Upper lobe of left lung (tissue), 6 donors: ENCODE measurements at regions not wholly inside any gene's neighbourhood (a gene's known extent, or its start where the extent isn't known, plus 50 kb on each side); places are given as distances from the start of the nearest gene placed in this dataset.

Experiments used
- ATAC-seq, 2 donors: fragments of 200-7000 bp; cut with Tn5 transposase; one replicate each; pipeline ENCODE4 v1.9.1; 2022; ENCODE audit warnings: mild to moderate bottlenecking in 2 of 2, moderate library complexity in 2 of 2; ENCODE audit not compliant: low FRiP score in 2 of 2
- DNase-seq, 2 donors: peaks; one replicate each; pipeline ENCODE4 v3.0.0-alpha.2; 2019 to 2020
- H3K27ac ChIP-seq, 4 donors: fragments of 200-600 bp; sonication (generic); one replicate each; pipeline ENCODE4 v1.5.1; 2016 to 2019
- H3K27me3 ChIP-seq, 4 donors: fragments of 200-600 bp; sonication (generic); one replicate each; pipeline ENCODE4 v1.5.1; 2017 to 2019
- H3K36me3 ChIP-seq, 4 donors: fragments of 200-600 bp; sonication (generic); one replicate each; pipeline ENCODE4 v1.5.1; 2016 to 2019
- H3K4me1 ChIP-seq, 4 donors: fragments of 200-600 bp; sonication (generic); one replicate each; pipeline ENCODE4 v1.5.1; 2018 to 2019
- H3K4me3 ChIP-seq, 4 donors: fragments of 200-600 bp; sonication (generic); one replicate each; pipeline ENCODE4 v1.5.1; 2017 to 2019; ENCODE audit warnings: mild to moderate bottlenecking in 2 of 4, moderate library complexity in 1 of 4
- H3K9me3 ChIP-seq, 4 donors: fragments of 200-600 bp; sonication (generic); one replicate each; pipeline ENCODE4 v1.5.1; 2018 to 2019
- CTCF ChIP-seq, 6 experiments: fragments of 450-650 bp in 4 of 6; fragments of 200-600 bp in 2 of 6; sonication (generic) in 2 of 6; IDR thresholded peaks; one replicate each; pipeline ENCODE4 v1.5.1; 2016 to 2019; ENCODE audit warnings: antibody characterized with exemption in 6 of 6
- EP300 ChIP-seq, 4 donors: sonication (generic); formaldehyde crosslinking; IDR thresholded peaks; one replicate each; pipeline ENCODE4 v1.5.1; 2017; ENCODE audit warnings: antibody characterized with exemption in 4 of 4, control low read depth in 2 of 4
- POLR2A ChIP-seq, 4 donors: fragments of 450-650 bp; IDR thresholded peaks; one replicate each; pipeline ENCODE4 v1.5.1; 2016 to 2017; ENCODE audit warnings: antibody characterized with exemption in 4 of 4, mild to moderate bottlenecking in 2 of 4
- POLR2AphosphoS5 ChIP-seq, 2 donors: sonication (generic); formaldehyde crosslinking; IDR thresholded peaks; one replicate each; pipeline ENCODE4 v1.5.1; 2017; ENCODE audit warnings: antibody characterized with exemption in 2 of 2
- WGBS, 2 donors: methylation state at CpG; one replicate each; pipeline ENCODE4 v1.1.5; 2017 to 2018; 5-methylcytosine and 5-hydroxymethylcytosine counted together
- donor health status: DM: no; HTN: no; CAD: no; lungs with moderate emphysema.
- donor health status: DM: no; HTN: yes; CAD: no; lungs with severe emphysema.

DNA sequence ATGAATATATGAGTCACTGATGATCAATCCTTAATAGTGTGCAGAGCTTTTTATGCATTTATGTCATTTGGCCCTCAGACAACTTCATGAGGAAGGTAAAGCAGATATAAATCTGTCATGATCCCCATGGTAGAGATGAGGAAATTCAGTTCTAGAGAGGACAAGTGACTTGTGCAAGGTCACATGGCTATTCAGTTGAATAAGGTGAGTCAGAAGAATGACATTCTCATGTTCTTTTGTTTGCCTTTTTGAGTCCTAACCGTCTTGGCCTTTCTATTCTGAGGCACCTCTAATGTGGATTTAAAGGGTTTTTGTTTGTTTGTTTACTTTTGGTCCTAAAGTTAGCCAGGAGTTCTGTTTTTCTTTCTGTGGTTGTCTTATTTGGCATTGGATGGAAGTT is 116.2 kb upstream of the ELAC2 start:
- Histone ChIP-seq H3K36me3 (no peaks in the 10 kb centered on the region), H3K4me3 (no peak overlapping the region), H3K4me1 (no peaks in the 10 kb centered on the region), H3K27me3 (no peaks in the 10 kb centered on the region), H3K9me3 (peaks cover 0 to 7% (median 0%) of the 10 kb centered on the region in 4 donors), H3K27ac (no peak overlapping the region)
- no peak for DNase-seq
- TF ChIP-seq POLR2AphosphoS5 (IDR thresholded peaks at IDR 0.05): no peak
- no peak for ATAC-seq
- 13 to 40% methylated on average over 1 of the region's 1 CpG for WGBS, 2 donors

- 58 to 73% methylated on average over 5 of the region's 5 CpGs for WGBS, 2 donors
- no peak for ATAC-seq
Measured at GRCh38 chr17:13131225-13131624, 113.4 kb upstream of the ELAC2 start.

DNA sequence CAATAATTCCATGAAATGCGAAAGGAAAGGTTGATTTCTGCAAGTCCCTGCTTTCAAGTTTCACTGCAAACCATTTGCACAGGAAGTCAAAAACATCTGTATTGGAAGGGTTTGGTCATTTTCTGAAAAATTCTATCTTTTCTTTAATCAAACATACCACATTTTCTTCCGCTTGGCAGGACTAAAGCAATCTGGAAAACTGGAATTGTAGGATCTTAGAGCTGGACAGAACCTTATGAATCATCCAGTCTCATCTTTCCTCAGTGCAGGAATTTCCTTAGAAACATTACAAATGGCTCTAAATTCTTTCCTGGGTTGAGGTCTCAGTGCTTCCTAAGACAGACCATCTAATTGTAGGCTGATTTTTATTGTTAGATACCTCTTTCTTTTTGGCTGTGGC is 111.5 kb upstream of the ELAC2 start:
- Histone ChIP-seq H3K4me1 (no peaks in the 10 kb centered on the region), H3K4me3 (no peak overlapping the region), H3K27me3 (no peaks in the 10 kb centered on the region), H3K9me3 (no peaks in the 10 kb centered on the region), H3K27ac (no peak overlapping the region), H3K36me3 (no peaks in the 10 kb centered on the region)
- ATAC-seq (no peak), DNase-seq (no peak)
- TF ChIP-seq CTCF (IDR thresholded peaks at IDR 0.05) (no peak), EP300 (IDR thresholded peaks at IDR 0.05) (no peak), POLR2A (IDR thresholded peaks at IDR 0.05) (no peak), POLR2AphosphoS5 (IDR thresholded peaks at IDR 0.05) (no peak)
- 87 to 92% methylated on average over 2 of the region's 2 CpGs for WGBS, 2 donors

More at GRCh38 chr17:13131225-13131624, 113.4 kb upstream of the ELAC2 start:
- Histone ChIP-seq H3K36me3 (no peaks in the 10 kb centered on the region), H3K9me3 (no peaks in the 10 kb centered on the region), H3K4me3 (no peak overlapping the region), H3K27me3 (no peaks in the 10 kb centered on the region), H3K4me1 (no peaks in the 10 kb centered on the region), H3K27ac (no peak overlapping the region)
- no peak for TF ChIP-seq CTCF (IDR thresholded peaks at IDR 0.05)
- TF ChIP-seq EP300 (IDR thresholded peaks at IDR 0.05): no peak
- no peak for TF ChIP-seq POLR2A (IDR thresholded peaks at IDR 0.05)
- no peak for TF ChIP-seq POLR2AphosphoS5 (IDR thresholded peaks at IDR 0.05)
- no peak for DNase-seq

DNA sequence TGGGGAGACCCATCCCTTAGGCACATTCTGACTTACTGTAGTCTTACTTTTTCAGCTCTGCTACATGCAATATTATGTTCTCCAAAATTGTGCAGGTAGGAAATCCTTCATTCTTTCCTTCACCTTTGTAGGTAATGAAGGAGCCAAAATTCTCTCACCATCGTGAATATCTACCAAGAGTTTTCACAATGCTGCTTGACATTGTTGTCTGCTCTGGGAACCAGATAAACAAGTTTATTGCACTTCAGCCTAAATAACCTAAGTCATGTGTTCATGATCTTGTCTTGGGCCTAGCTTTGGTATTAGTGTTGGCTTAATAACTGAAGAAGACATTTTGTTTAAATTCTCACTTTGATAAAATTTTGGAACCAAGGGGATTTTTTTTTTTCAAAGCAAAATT is 110.8 kb upstream of the ELAC2 start:
- Histone ChIP-seq H3K27ac (no peak overlapping the region), H3K36me3 (no peaks in the 10 kb centered on the region), H3K9me3 (no peaks in the 10 kb centered on the region), H3K27me3 (no peaks in the 10 kb centered on the region), H3K4me1 (no peaks in the 10 kb centered on the region), H3K4me3 (no peak overlapping the region)
- no peak for TF ChIP-seq POLR2A (IDR thresholded peaks at IDR 0.05)
- TF ChIP-seq CTCF (IDR thresholded peaks at IDR 0.05): no peak
- no peak for TF ChIP-seq EP300 (IDR thresholded peaks at IDR 0.05)
- TF ChIP-seq POLR2AphosphoS5 (IDR thresholded peaks at IDR 0.05): no peak
- no peak for DNase-seq
- WGBS, 2 donors: 50 to 81% methylated on average over 1 of the region's 1 CpG
- no peak for ATAC-seq

- TF ChIP-seq POLR2AphosphoS5 (IDR thresholded peaks at IDR 0.05): no peak
- no peak for DNase-seq
- Histone ChIP-seq H3K4me1 (no peaks in the 10 kb centered on the region), H3K4me3 (no peak overlapping the region), H3K36me3 (no peaks in the 10 kb centered on the region), H3K27ac (no peak overlapping the region), H3K27me3 (no peaks in the 10 kb centered on the region), H3K9me3 (no peaks in the 10 kb centered on the region)
- 87 to 89% methylated on average over 8 of the region's 8 CpGs for WGBS, 2 donors
- no peak for ATAC-seq
Measured at GRCh38 chr17:13127921-13128602, 110.2 kb upstream of the ELAC2 start.

GRCh38 chr17:13120864-13121263 is 103.0 kb upstream of the ELAC2 start:
- H3K4me3 ChIP-seq: no peak overlapping the region
- H3K9me3 ChIP-seq: no peaks in the 10 kb centered on the region
- no peaks in the 10 kb centered on the region for H3K36me3 ChIP-seq
- H3K27me3 ChIP-seq: no peaks in the 10 kb centered on the region
- H3K27ac ChIP-seq: no peak overlapping the region
- ATAC-seq (no peak), DNase-seq (no peak)
- TF ChIP-seq EP300 (IDR thresholded peaks at IDR 0.05): no peak
- TF ChIP-seq POLR2AphosphoS5 (IDR thresholded peaks at IDR 0.05): no peak
- TF ChIP-seq POLR2A (IDR thresholded peaks at IDR 0.05): no peak
- TF ChIP-seq CTCF (IDR thresholded peaks at IDR 0.05): no peak
- H3K4me1 ChIP-seq: no peaks in the 10 kb centered on the region
- 66 to 81% methylated on average over 7 of the region's 7 CpGs for WGBS, 2 donors
